GM21381 (cell line): ENCODE measurements at regions not wholly inside any gene's neighbourhood (a gene's known extent, or its start where the extent isn't known, plus 50 kb on each side); places are given as distances from the start of the nearest gene placed in this dataset.

Experiments
- ATAC-seq: cut with Tn5 transposase; IDR thresholded peaks from one replicate; pipeline ENCODE4 v1.9.1; 2021; ENCODE audit warnings: mild to moderate bottlenecking, moderate library complexity; ENCODE audit not compliant: unreplicated experiment

GRCh38 chr2:204312105-204312504 lies 233.2 kb upstream of the PARD3B start:
- no peak for ATAC-seq

DNA sequence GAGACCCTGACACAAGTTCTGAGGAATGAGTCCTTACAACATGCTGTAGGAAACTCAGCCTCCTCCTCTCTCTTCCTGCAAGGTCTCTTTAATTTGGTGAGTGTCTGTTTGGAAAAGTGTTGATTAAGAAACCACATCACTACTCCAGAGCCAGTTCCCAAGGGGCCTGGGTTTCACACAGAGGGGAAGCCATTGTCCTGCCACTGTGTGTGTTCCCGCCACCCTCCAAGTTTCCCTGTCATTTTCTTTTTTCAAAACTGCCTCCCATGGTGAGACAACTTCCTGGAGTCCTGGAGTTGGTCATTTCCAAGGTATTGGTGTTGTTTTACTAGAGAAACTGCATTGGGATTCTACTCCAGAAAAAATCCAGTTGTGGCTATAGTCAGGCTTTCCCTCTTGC lies 232.0 kb upstream of the PARD3B start:
- no peak for ATAC-seq

DNA sequence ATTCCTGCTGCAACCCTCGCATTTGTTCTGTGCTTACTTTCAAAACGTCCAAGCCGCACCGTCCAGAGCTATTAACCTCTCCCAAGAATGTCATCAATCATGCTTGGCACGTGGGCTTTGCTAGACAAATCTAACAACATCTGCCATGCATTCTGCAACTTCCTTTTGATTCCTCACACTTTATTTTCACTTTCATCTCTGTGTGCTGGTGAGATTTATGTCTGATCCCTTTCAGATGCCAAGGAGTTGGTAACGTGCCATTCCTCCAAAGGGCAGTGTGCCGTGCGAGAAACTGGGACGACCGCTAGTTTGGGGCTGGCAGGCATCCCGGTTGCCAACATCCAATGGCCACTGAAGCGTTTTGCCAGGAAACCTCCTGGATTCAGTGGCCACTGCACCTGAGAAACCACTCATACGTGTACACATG lies 230.0 kb upstream of the PARD3B start:
- ATAC-seq = no peak

GRCh38 chr2:204317640-204318039 lies 227.6 kb upstream of the PARD3B start:
- ATAC-seq = no peak

DNA sequence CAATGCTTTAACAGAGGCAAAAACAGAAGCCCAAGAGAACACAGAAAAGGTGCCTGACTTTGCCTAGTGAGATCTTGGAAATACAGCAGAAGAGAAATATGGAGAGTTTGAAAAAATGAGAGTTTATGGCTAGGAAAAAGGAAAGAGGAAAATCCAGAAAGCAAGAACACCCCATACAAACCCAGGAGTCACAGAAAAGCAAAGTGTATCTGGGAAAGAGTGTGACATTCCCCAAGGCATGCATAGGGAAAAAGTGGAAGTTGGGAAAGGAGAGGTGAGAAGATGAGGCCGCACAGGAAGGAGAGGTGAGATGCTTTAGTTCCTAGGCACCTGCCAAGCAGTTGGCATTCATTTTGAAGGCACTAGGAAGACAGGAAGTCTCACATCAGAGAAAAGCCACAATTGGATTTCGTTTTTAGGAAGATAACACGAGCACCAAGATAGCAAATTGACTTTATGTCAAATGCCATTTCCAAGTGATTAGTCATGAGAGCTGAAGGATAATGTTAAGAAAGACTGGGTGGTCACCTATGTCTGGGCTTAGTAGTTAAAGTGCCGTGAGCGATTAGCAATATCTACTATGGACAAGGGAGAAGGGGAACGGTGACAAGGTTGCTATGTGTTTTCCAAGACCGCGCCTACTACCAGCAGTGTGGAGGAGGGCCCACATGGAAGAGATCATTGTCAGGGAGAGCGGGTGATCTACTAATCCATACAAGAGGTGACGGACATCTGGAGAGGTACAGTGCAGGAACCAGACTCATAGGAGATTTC lies 224.1 kb upstream of the PARD3B start:
- no peak for ATAC-seq

DNA sequence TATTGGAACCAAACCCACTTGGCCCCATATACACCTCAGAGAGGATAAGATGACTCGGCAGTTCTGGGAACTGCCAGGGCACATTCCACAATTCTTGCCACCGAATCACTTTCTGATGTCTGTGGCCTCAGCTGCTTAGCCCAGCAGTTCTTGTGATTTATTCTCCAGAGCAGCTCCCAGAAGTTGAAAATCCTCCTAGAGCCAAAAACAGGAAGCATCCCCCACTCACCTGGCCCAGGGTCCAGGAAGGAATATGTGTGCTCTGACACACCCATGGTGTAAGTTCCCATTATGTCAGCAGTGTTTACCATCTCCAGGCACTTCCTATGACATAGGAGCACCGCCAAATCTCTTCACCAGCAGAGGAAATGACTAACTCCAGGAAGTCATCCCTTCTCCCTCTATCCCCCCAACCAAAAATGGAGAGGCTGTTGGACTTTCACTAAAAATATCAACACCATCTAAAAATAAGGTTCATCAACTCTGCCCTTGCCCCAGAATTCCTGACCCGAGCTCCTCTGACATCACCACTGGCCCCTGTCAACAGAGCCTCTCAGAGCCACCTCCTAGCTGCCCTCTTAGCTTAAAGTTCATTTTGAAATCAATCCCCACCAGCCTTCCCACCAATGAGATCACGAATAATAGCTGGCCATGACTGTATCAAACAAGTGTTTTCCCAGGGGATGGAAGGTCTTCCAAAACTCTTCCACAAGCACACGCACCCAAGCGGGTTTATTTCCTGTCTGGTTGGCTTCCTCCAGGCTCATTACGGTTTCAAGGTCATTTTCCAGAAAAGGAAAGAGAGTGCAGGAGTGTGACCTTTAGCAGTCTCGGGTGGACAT lies 223.1 kb upstream of the PARD3B start:
- ATAC-seq = no peak

DNA sequence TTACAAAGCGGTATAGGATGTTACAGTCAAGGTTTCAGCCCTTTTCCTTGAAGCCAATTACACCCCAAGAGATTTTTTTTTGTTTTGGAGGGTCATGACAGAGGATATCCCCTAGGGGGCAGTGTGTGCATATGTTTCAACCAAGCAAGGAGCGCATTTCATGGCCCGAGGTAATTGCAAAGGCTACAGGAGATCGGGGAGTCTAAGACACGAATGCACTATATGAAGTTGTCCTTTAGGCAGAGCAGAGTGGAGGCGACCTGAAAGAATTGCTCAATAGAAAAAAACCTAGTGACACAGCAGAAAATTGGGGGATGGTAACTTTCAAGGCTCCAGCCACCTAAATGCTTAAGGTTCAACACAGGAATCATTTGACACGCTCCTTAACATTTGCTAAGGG lies 219.8 kb upstream of the PARD3B start:
- peak; percentile 87 for ATAC-seq

DNA sequence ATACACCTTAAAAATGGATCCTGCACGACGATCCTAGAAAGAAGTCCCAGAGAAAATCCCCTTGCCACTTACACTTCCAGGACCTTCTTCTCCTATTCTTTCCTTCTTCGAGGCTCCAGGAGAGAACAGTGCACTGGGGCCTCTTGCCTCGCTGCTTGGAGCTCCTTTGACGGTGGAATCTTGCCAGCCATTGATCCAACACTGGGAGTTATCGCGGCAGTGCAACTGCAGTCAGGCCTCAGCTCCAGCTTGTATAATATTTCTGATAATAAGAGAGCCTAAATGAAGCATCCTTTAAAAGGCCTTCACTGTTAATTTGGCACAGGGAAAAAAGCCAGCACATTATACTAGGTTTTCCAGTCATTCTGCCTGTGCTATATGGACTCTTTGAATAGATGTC lies 216.9 kb upstream of the PARD3B start:
- ATAC-seq = no peak

DNA sequence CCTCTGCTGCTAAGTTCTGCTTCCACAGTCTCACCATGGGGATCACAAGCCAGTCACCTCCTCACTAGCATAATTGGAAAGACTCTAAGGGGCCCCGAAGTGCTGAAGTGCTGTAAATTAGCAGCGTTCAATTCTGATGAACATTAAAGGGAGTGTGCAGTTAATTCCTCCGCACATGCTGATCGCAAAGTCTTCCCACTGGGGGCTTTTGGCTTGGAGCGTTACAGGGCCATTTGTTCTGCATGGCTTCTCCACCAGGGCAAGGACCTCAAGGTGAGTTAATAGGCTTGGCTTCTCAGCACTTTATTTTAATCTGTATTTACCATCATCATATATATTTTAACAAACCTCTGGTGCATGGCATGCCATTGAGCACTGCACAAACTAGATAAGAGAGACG lies 216.3 kb upstream of the PARD3B start:
- no peak for ATAC-seq

DNA sequence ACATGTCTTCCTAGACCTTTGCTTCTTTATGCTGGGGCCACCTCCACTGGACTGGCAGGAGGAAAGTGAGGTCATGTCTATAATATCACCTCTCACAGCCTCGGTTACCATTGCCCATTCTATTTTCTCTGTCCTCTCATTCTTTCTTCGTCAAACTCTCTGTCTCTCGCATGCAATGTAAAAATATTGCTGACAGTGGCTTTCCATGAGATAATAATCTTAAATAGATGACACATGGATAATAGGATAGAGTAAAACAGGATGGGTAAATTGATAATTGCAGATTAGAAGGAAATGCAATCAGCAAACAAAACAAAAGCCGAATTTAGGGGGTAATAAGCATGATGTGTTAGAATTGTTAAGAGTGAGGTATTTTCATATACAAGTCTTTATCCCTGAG lies 215.7 kb upstream of the PARD3B start:
- no peak for ATAC-seq

GRCh38 chr2:204331180-204331579 lies 214.1 kb upstream of the PARD3B start:
- no peak for ATAC-seq

GRCh38 chr2:204331988-204332387 lies 213.3 kb upstream of the PARD3B start:
- ATAC-seq = no peak

- no peak for ATAC-seq
Observed at GRCh38 chr2:204332706-204333105, 212.6 kb upstream of the PARD3B start.

- no peak for ATAC-seq
Observed at GRCh38 chr2:204333861-204334260, 211.4 kb upstream of the PARD3B start.

DNA sequence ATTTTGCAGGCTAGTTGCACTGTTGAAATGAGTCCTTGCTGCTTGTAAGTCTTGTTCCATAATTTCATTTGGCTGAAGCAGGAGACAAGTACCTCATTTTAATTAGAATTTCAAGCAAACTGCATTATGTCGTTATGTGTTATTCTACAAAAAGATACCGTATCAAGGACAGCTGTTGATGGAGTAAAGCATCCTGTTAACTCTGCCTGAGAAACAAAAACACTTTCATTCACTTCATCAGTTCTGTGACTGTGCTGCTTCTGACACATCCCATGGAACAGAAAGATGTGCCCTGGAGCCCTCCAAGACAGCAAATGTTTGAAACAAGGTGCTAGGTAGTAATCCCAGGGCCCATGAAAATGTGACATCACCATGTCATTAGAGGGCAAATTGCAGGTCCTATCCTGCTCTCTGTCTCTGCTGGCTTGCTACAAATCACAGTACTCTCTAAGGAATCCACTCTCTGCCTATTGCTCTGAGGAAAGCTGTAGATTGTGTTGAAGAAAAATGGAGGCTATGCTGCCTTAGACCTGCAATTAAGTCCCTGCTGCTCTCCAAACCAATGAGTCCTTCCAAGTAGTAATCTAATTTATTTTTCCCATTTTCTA lies 209.7 kb upstream of the PARD3B start:
- no peak for ATAC-seq

DNA sequence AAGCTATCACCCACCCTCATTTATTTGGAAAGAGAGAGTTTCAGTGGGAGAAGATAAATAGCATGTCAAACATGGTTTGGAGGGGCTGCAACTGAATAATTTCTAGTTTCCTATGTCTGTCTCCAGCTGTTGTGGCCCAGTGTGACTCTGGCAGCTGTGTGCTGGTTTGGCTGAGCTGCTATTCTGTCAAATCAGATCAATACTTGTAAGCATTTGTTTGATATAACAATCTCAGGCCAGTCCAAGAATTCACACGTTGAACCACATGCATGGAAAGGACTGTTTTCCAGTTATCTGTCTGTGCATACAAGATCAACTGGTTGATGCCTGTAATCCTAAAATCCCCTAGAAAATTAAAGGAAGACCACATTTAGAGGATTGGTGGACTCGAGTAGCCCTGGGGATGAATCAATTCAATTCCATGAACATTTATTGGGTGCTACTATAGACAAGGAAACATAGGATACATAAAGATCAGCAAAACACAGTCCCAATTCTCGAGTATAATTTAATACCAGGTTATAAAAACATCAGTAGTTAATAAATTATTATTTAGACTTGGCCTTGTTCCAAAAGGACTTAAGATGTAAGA lies 209.0 kb upstream of the PARD3B start:
- no peak for ATAC-seq

DNA sequence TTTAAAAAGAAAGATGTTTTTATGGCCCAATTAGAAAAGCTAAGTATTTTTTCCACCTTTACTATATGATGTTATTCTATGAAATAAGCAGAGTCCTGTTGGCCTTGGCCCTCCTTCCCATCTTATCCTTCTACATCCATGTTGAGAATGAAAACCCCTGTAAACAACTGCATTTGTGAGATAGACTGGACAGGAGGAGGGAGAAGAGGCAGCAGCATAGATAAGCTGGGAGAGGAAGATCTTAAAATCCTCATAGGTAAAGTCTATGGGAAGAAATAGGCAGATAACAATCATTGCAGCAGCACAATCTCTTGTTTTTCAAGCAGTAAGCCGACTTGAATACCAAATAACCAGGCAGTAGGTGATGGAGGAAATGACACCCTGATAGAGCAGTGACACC lies 207.6 kb upstream of the PARD3B start:
- no peak for ATAC-seq

DNA sequence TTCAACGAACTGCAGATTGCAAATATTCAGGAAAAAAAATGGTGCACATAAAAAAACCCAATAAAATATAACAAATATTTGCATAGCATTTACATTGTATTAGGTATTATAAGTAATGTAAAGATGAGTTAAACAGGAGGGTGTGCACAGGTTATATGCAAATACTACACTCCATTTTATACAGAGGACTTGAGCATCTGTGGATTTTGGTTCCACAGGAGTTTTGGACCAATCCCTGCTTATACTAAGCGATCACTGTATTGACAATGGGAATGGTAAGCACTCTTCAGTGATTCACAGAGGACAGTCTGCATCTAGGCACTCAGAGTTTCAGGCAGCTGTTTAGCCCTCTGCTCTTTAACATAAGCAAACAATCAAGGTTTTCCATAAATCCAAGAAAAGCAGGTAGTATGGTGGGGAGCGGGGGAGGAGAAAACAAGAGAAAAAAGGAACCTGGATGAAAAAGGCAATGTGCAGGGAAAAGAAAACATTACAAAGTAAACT lies 206.0 kb upstream of the PARD3B start:
- ATAC-seq = no peak

- no peak for ATAC-seq
Observed at GRCh38 chr2:204340511-204340910, 204.8 kb upstream of the PARD3B start.

DNA sequence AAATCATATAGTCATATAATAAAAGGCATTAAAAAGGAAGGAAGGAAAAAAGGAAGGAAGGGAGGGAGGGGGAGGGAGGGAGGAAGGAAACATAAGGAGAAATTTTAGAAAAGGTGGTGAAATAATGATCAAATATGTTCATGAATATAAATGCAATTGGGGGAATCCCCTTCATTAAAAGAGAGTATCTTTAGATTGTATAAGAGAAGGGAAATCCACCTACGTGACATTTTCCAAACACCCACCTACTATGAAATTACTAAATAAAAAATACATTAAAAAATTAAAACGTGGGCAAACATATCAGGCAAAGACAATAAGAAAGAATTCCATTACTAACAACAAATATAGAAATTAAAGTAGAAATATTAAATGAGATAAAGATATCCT lies 203.4 kb upstream of the PARD3B start:
- no peak for ATAC-seq

GRCh38 chr2:204343685-204344084 lies 201.6 kb upstream of the PARD3B start:
- ATAC-seq = no peak
